Kidney (tissue), 13 donors: ENCODE measurements at regions not wholly inside any gene's neighbourhood (a gene's known extent, or its start where the extent isn't known, plus 50 kb on each side); places are given as distances from the start of the nearest gene placed in this dataset.
"Not testable (repeated sequence)": the region's sequence is repeated elsewhere in the genome, so short reads cannot be mapped to it uniquely, and the experiment has no call there.

Source experiments
- DNase-seq, 5 donors: peaks; one replicate each; pipeline ENCODE4 v3.0.0-alpha.2; 2013 to 2020
- FAIRE-seq: peaks from 2 replicates; lab custom pipeline; 2012; peaks lifted over from hg19 to GRCh38; lab: Jason Lieb, UNC
- H3K27ac ChIP-seq, 2 donors: one replicate each; pipeline ENCODE4 v1.7.0; 2013; ENCODE audit warnings: low read depth in 2 of 2, low read length in 2 of 2, inconsistent platforms in 1 of 2
- H3K27me3 ChIP-seq: one replicate; pipeline ENCODE4 v1.7.1; 2013; ENCODE audit warnings: low read length, inconsistent platforms; ENCODE audit not compliant: control insufficient read depth, insufficient read depth
- H3K36me3 ChIP-seq, 3 donors: one replicate each; pipeline versions ENCODE4 v1.7.0 to v1.7.1; 2013; ENCODE audit warnings: low read length in 3 of 3, control low read depth in 1 of 3, inconsistent platforms in 1 of 3; ENCODE audit not compliant: insufficient read depth in 3 of 3, control insufficient read depth in 2 of 3
- H3K4me1 ChIP-seq, 3 donors: one replicate each; pipeline versions ENCODE4 v1.7.0 to v1.7.1; 2013; ENCODE audit warnings: low read length in 3 of 3, inconsistent platforms in 1 of 3, low read depth in 1 of 3; ENCODE audit not compliant: control insufficient read depth in 2 of 3, insufficient read depth in 2 of 3
- H3K4me3 ChIP-seq, 3 donors: one replicate each; pipeline versions ENCODE4 v1.7.0 to v1.8.1; 2013; ENCODE audit warnings: low read length in 3 of 3, control low read depth in 1 of 3, inconsistent platforms in 1 of 3
- H3K9ac ChIP-seq, 3 donors: one replicate each; pipeline versions ENCODE4 v1.7.0 to v1.7.1; 2013; ENCODE audit warnings: low read length in 3 of 3, control low read depth in 1 of 3, inconsistent platforms in 1 of 3
- H3K9me3 ChIP-seq, 3 donors: one replicate each; pipeline versions ENCODE4 v1.7.0 to v1.7.1; 2013; ENCODE audit warnings: low read length in 3 of 3, control low read depth in 1 of 3, inconsistent platforms in 1 of 3; ENCODE audit not compliant: control insufficient read depth in 2 of 3, insufficient read depth in 1 of 3
- CTCF ChIP-seq: IDR thresholded peaks from 3 replicates; pipeline ENCODE4 v1.5.1; 2012; ENCODE audit warnings: mild to moderate bottlenecking, moderate library complexity, borderline replicate concordance; ENCODE audit not compliant: insufficient read depth; ENCODE audit errors: extremely low read depth
- intact Hi-C: fragments of 100-400 bp; cut with DNase I; formaldehyde crosslinking; loops from one replicate; pipeline ENCODE4 v1.11.1; 2022
- donor health status: control.
- donor health status: control.
- donor health status: control.
- donor health status: control.
- donor health status: control.
- donor health status: DM: yes; HTN: yes; CAD: no.
- donor health status: Normal renal cell carcinoma (clear cell type).

GRCh38 chr1:94299627-94300553, 62.5 kb upstream of the ARHGAP29 start:
- no peak for TF ChIP-seq CTCF
- Histone ChIP-seq H3K27me3 (no peaks in the 10 kb centered on the region), H3K36me3 (no peaks in the 10 kb centered on the region), H3K4me3 (no peak overlapping the region), H3K4me1 (peaks cover 0 to 26% (median 23%) of the 10 kb centered on the region in 3 donors), H3K9ac (no peak overlapping the region), H3K27ac (peak overlapping the region; percentile 83 to 84), H3K9me3 (no peaks in the 10 kb centered on the region)
- intact Hi-C loops = no loop called here
- DNase-seq (peak in 2 of 5 donors; percentile 39 to 52), FAIRE-seq (no peak)

- peak overlapping the region in 1 of 2 donors; percentile 83 for H3K27ac ChIP-seq
- H3K4me3 ChIP-seq = no peak overlapping the region
- no peak overlapping the region for H3K9ac ChIP-seq
- TF ChIP-seq CTCF = no peak
- DNase-seq (no peak), FAIRE-seq (no peak)
- intact Hi-C loops = no loop called here
- peaks cover 0 to 26% (median 23%) of the 10 kb centered on the region in 3 donors for H3K4me1 ChIP-seq
- no peaks in the 10 kb centered on the region for H3K27me3 ChIP-seq
- no peaks in the 10 kb centered on the region for H3K36me3 ChIP-seq
- no peaks in the 10 kb centered on the region for H3K9me3 ChIP-seq
Observed at GRCh38 chr1:94298861-94299260, 61.5 kb upstream of the ARHGAP29 start.

- intact Hi-C loops = no loop called here
- Histone ChIP-seq H3K9me3 (no peaks in the 10 kb centered on the region), H3K27ac (no peak overlapping the region), H3K27me3 (no peaks in the 10 kb centered on the region), H3K36me3 (no peaks in the 10 kb centered on the region), H3K9ac (no peak overlapping the region), H3K4me3 (no peak overlapping the region), H3K4me1 (peaks cover 0 to 17% (median 15%) of the 10 kb centered on the region in 3 donors)
- DNase-seq (no peak), FAIRE-seq (no peak)
- TF ChIP-seq CTCF = no peak
Observed at GRCh38 chr1:94296018-94296417, 58.6 kb upstream of the ARHGAP29 start.

- H3K36me3 ChIP-seq, H3K4me1 ChIP-seq, H3K9me3 ChIP-seq, DNase-seq, FAIRE-seq, H3K4me3 ChIP-seq, H3K27me3 ChIP-seq, H3K9ac ChIP-seq, intact Hi-C loops, H3K27ac ChIP-seq: not testable (repeated sequence)
Observed at GRCh38 chr1:94292978-94293377, 55.6 kb upstream of the ARHGAP29 start.

- H3K4me3 ChIP-seq, H3K9ac ChIP-seq, H3K36me3 ChIP-seq, H3K4me1 ChIP-seq, H3K27me3 ChIP-seq, H3K27ac ChIP-seq, intact Hi-C loops, FAIRE-seq, DNase-seq, H3K9me3 ChIP-seq: not testable (repeated sequence)
Observed at GRCh38 chr1:94289244-94289643, 51.9 kb upstream of the ARHGAP29 start.
